HuH-7 (cell line): ENCODE measurements at regions not wholly inside any gene's neighbourhood (a gene's known extent, or its start where the extent isn't known, plus 50 kb on each side); places are given as distances from the start of the nearest gene placed in this dataset.
"Not testable (repeated sequence)": the region's sequence is repeated elsewhere in the genome, so short reads cannot be mapped to it uniquely, and the experiment has no call there.

Experiments used
- DNase-seq: peaks from one replicate; pipeline ENCODE4 v3.0.0; 2011; ENCODE audit warnings: low spot score

DNA sequence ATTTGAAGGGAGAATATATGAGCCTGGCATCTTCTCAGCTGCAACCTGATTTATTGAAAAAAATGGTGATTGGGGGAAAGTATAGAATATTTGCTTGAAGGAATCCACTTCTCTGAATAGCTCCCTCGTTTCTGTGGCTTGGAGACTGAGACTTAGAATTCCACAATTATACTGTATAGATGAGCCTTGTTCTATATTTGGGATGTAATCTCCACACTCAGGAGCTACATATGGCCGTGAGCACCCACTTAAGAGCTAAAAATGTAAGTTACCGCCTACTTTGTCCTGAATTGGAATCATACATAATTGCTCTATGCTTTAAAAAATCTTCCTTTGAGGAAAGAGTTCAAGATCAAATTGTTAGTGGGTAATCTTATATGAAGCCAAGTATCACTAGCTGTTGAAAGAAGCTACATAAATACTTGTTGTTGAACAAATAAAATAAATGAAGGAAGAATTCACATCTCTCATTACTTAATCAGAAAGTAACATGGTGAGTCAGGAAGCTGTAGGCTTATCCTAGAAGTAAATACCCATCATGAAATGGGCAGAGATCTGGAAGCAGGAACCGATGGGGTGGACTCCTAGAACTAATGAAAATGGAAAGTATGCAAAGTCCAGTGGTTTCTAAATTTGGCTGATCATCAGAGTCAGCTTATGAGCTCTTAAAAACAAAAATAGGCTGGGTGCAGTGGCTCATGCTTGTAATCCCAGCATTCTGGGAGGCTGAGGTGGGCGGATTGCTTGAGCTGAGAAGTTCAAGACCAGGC lies 254.3 kb downstream of the SOX4 start:
- no peak for DNase-seq

DNA sequence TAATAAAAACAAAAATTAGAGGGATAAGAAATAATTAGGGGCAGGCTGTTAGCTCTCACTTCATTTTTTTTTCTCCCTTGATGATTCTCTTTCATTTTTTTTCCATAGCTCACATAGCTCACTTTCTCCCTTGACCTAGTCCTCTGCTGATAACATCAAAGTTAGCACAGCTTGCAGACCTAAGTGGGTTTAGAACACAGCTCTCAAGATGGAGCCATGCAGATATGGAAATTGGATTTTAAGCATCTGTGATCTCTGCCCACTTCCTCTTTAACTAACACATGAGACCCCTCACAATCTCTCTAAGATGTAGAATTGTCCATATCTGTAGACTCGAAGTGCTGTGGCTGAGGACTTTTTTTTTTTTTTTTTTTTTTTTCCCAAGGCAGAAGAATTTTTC lies 257.1 kb downstream of the SOX4 start:
- DNase-seq, result no peak

- DNase-seq, result no peak
Measured at GRCh38 chr6:21855811-21856455, 262.4 kb downstream of the SOX4 start.

DNA sequence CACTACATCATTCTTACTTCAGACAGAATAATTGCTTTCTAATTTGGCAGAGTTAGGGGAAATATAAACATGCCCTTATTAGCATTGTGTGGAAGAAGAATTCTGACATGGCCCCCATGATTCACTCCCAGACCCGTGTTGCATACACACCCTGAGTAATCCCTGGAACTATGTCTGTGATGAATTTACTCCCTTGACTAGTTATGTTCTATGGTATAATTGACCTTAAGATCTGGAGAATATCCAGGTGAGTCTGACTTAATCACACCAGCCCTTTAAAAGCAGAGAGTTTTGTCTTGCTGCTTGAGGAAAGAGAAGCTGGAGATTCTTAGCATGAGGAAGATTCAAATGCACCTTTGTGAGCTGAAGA lies 262.9 kb downstream of the SOX4 start:
- no peak for DNase-seq

- DNase-seq, result no peak
Measured at GRCh38 chr6:21856844-21857243, 263.3 kb downstream of the SOX4 start.

DNA sequence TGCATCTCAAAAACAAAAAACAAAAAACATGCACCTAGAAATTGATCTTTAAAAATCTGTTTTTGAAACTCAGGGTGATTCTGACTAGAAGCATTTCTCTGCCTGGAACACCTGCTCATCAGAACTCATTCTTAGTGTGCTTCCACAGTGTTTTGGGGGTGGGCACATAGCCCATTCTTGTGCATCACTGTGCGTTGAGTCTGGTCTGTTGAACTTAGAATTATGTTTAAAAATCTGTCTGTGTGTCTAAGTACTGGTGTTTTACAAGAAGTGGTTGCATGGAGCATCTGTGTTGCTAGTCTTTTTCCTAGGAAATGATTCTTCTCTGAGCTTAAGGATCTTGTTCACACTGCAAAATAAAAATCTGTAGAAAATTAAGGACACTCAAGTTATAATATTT lies 264.5 kb downstream of the SOX4 start:
- no peak for DNase-seq

- no peak for DNase-seq
Measured at GRCh38 chr6:21859193-21859735, 265.7 kb downstream of the SOX4 start.

DNA sequence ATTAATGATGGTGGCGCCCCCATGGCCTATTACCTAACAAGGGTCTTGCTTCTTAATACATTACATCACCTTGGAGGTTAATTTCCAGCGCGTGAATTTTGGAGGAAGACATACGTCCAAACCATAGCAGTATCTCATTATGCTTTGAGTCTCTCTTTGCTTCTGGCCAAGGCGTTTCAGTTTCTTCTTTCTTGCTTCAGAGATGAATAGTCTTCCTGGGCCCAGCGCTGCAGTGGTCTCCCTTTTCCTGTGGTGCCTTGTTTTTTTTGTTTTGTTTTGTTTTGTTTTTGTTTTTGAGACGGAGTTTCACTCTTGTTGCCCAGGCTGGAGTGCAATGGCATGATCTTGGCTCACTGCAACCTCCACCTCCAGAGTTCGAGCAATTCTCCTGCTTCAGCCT lies 268.4 kb downstream of the SOX4 start:
- DNase-seq, result no peak

DNA sequence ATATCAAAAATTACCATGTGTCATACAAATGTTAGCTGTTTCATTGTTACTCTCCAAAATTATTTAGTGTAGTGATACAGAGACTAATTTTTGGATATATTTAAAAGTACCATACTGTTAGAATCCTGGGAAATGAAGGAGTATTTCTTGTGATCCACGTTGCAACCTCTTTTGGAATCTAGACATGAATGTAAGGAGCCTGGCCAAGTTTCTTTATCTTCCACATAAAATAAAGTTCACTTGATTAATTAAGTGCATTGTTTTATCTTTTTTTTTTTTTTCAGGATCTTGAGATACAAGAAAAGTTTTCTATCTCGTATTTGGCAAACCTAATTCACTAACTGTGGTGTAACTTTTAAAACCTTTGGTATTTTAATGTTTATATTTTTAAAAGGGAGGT lies 270.7 kb downstream of the SOX4 start:
- no peak for DNase-seq

GRCh38 chr6:21868226-21868625 lies 274.7 kb downstream of the SOX4 start:
- DNase-seq, result no peak

DNA sequence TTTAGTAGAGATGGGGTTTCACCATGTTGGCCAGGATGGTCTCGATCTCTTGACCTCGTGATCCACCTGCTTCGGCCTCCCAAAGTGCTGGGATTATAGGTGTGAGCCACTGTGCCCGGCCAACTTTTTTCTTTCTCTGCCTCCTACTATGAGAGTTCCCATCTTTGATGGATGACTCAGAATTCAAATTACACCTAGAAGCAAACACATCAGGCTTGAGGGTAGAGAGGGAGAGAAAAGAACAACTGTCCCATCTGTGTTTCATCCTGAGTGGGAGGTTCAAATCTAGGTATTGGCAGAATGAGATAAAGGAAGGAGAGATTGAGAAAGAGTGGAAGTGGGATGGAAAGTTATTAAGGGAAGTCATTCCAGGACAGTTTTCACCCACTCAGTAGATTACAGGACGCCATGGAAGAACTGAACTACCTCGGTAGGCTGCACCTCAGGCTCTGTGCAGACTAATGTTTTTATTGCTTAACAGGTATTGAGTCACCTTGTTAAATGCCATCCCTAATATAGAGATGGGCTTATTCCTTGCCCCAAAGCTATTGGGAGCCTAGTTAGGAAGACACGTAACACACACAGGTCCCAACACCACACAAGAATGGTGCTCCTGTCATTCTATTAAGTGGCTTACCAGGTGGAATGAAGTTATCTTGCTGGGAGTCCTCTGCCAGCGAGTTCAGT lies 275.7 kb downstream of the SOX4 start:
- DNase-seq, result no peak

DNA sequence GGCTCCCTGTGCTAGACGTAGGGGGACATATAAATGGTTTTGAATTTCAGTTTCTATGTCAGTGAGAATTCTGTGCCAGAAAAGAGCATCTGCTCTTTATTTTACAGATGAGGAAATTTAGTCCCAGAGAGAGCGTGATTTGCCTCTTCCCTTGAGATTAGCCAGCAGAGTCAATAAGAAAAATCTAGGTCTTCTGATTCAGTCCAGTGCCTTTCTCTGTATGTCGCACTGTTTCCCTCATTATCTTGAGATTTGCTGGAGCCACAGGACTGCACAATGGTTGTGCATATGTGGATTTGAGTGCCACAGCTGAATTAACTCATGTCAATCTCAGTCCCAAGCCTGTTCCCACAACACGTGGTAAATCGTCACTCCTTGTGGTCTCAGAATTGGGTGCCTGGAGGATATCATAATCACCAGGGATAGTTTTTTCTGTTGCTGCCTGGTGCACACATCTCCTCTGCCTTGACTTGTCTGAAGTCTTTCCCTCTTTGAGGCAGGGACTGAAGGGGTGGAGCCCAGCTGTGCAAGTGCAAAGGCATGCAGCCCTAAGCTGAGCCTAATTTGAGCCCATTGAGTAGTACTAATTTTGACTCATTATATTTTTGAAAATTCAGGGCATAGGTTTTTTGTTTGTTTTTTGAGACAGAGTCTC lies 276.7 kb downstream of the SOX4 start:
- no peak for DNase-seq

DNA sequence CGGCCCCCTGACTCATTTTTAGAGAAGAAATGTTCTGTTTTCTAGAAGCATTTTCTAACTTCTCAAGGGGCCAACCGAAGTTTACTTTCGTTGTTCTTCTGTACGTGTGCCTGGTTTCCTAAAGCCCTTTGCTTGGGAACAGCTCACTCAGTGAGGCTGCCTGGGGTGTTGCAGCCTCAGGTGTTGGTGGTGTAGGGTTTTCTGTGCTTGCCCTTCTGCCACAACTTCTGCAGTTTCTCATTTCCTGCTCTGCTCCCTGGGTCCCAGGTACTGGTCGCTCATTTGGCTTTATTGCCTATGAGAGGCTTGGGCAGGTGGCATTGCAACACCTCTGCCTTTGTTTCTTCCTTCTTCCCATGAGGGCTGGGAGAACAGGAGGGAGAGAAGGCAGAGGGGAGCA lies 278.3 kb downstream of the SOX4 start:
- DNase-seq, result no peak

DNA sequence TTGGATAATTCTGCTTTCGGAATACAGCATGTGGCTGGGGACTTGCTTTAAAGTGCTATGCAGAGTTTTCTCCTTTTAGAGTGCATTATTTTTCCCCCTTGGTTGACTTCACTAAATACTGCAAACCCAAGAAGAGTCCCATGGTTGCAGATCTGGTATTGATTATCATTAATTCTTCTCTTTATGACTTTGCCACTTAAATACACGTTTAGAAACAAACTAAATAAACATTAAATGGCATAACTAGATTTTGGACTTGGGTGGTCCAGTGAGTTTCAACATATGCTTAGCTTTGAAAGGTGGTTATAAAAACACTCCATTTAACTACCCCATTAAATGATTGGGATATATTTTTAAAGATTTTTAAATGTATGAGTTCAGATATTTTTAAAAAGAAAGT lies 279.2 kb downstream of the SOX4 start:
- DNase-seq, result no peak

DNA sequence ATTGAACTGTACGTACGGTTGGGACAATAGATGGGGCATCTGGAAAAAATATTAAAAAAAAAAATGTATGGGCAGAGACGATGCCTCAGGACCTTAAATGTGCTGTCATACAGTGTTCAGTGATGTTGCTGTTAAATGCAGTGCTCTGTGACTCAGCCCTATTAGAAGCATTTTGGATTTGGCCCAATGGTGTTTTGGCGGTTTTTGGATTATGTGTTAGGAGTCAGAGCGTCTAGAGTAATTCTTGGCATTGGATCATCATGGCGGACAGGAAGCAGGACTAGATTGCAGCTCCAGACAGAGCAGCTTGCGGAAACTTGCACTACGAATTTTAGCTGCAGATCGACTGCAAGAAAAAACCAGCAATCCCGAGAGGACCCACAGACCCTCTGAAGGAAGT lies 280.0 kb downstream of the SOX4 start:
- DNase-seq, result no peak

DNA sequence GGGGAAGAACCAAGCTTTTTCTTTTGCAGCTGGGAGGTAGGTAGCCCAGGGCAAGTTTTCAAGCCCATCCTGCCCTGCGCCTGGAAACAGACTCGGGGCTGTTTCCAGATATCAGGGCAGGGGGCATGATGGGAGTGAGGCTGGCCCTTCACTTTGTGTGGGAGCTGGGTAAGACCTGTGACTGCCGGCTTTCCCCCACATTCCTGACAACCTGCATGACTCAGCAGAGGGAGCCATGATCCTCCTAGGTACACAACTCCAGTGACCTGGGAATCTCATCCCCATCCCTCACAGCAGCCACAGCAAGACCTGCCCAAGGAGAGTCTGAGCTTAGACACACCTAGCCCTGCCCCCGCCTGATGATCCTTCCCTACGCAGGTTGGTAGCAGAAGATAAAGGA lies 280.8 kb downstream of the SOX4 start:
- no peak for DNase-seq

DNA sequence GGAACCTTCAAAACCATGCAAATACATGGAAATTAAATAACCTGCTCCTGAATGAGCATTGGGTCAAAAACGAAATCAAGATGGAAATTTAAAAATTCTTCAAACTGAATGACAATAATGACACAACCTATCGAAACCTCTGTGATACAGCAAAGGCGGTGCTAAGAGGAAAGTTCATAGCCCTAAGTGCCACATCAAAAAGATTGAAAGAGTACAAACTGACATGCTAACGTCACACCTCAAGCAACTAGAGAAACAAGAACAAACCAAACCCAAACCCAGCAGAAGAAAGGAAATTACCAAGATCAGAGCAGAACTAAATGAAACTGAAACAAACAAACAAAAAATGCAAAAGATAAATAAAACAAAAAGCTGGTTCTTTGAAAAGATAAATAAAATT lies 283.5 kb downstream of the SOX4 start:
- not testable (repeated sequence) for DNase-seq

GRCh38 chr6:21880249-21880648 lies 286.7 kb downstream of the SOX4 start:
- DNase-seq, result not testable (repeated sequence)

DNA sequence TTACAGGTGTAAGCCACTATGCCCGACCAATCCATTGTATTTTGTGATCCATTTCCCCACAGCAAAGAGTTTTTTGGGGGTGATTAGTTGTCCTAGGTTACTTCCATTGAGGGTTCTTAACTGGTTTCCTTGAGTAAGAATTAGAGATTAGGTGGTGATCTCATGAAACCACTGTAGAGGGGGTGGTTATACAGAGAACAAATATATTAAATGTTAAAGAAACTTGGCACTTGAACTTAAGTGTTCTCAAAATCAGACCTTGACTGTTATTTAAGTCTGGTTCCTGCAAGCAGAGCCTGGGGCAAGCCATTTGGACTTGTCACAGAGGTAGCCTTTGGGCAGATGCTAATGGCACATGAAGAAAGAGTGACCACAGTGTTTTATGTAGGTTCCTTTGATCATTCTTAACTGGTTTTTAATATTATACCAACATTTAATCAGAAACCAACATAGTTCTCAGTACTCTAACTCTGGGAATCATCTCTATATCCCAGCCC lies 288.5 kb downstream of the SOX4 start:
- DNase-seq, result no peak

- no peak for DNase-seq
Measured at GRCh38 chr6:21883595-21884328, 290.2 kb downstream of the SOX4 start.

GRCh38 chr6:21885111-21885510 lies 291.6 kb downstream of the SOX4 start:
- DNase-seq, result no peak
